Esophagus squamous epithelium (tissue), 5 donors: ENCODE measurements at regions not wholly inside any gene's neighbourhood (a gene's known extent, or its start where the extent isn't known, plus 50 kb on each side); places are given as distances from the start of the nearest gene placed in this dataset.

Experiments
- DNase-seq: peaks from one replicate; lab custom pipeline; 2025; lab: John Stamatoyannopoulos, UW
- H3K27ac ChIP-seq, 4 donors: fragments of 200-600 bp; sonication (generic); one replicate each; pipeline ENCODE4 v1.5.1; 2016 to 2019; ENCODE audit warnings: mild to moderate bottlenecking in 1 of 4
- H3K27me3 ChIP-seq, 4 donors: fragments of 200-600 bp; sonication (generic); 1 replicate in 3 of 4; 2 replicates in 1 of 4; pipeline versions ENCODE4 v1.5.1 to v1.6.0; 2017 to 2021; ENCODE audit warnings: antibody characterized with exemption in 1 of 4
- H3K36me3 ChIP-seq, 3 donors: fragments of 200-600 bp; sonication (generic); one replicate each; pipeline ENCODE4 v1.5.1; 2016 to 2019
- H3K4me1 ChIP-seq, 3 donors: fragments of 200-600 bp; sonication (generic); one replicate each; pipeline ENCODE4 v1.5.1; 2017 to 2019
- H3K4me3 ChIP-seq, 4 donors: fragments of 200-600 bp; sonication (generic); 1 replicate in 3 of 4; 2 replicates in 1 of 4; pipeline ENCODE4 v1.5.1; 2016 to 2019; ENCODE audit warnings: mild to moderate bottlenecking in 2 of 4, moderate library complexity in 1 of 4
- H3K9me3 ChIP-seq, 3 donors: fragments of 200-600 bp; sonication (generic); one replicate each; pipeline ENCODE4 v1.5.1; 2016 to 2019
- CTCF ChIP-seq, 6 experiments: fragments of 450-650 bp in 4 of 6; fragments of 200-600 bp in 2 of 6; sonication (generic) in 2 of 6; IDR thresholded peaks; one replicate each; pipeline ENCODE4 v1.5.1; 2016 to 2019; ENCODE audit warnings: antibody characterized with exemption in 6 of 6, mild to moderate bottlenecking in 4 of 6, moderate library complexity in 4 of 6
- POLR2A ChIP-seq, 4 donors: fragments of 450-650 bp; IDR thresholded peaks; one replicate each; pipeline ENCODE4 v1.6.1; 2017; ENCODE audit warnings: antibody characterized with exemption in 4 of 4, mild to moderate bottlenecking in 4 of 4, moderate library complexity in 3 of 4
- WGBS, 2 donors: methylation state at CpG; one replicate each; pipeline ENCODE4 v1.1.5; 2018; 5-methylcytosine and 5-hydroxymethylcytosine counted together
- intact Hi-C: fragments of 100-400 bp; cut with DNase I; formaldehyde crosslinking; loops from one replicate; pipeline ENCODE4 v1.15.0; 2022
- donor health status: DM: yes; HTN: yes; CAD: no.

DNA sequence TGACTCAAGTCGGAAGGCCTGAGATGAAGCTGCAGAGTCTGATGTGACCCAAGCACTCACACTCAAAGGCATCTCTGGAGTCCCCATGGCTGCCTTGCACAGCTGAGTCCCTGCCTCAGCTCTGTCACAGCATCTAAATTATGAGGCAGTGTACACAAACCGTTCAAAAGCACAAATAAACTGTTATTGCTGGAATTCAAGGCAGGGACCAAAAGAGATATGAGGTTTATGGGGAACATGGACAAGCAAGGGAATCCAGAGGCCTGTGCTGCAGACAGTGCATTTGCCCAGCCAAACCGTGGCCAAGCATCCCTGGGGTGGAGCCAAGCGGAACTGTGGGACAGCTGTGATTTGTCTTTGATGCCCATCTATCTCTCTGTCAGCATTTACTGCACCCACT, 91.3 kb downstream of the RPS29 start:
- Histone ChIP-seq H3K9me3 (no peaks in the 10 kb centered on the region), H3K27me3 (peaks cover 0 to 24% (median 0%) of the 10 kb centered on the region in 4 donors), H3K4me3 (no peak overlapping the region), H3K27ac (no peak overlapping the region), H3K4me1 (no peaks in the 10 kb centered on the region), H3K36me3 (no peaks in the 10 kb centered on the region)
- no peak for DNase-seq
- intact Hi-C loops, result no loop called here
- 69 to 70% methylated on average over 4 of the region's 4 CpGs for WGBS, 2 donors
- no peak for TF ChIP-seq CTCF (IDR thresholded peaks at IDR 0.05)

DNA sequence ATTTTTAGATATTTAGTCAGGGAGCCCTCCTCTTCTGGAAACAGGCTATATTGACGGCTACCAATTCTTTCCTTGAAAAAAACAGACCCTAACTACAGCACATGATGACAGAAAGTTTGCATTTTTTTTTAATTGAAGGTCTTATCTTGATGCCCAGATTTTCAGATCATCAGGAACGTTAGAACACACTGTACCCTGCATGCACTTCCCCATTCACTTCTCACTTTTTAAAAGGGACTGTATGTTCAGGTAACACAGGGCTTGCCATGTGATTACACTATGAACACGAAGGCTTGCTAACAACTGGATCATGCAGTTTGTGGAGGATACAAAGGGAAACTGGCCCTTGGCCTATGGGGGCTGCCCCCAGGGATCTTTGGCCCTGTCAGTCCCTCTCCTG, 92.6 kb downstream of the RPS29 start:
- DNase-seq, result no peak
- Histone ChIP-seq H3K9me3 (no peaks in the 10 kb centered on the region), H3K27ac (no peak overlapping the region), H3K36me3 (no peaks in the 10 kb centered on the region), H3K4me1 (no peaks in the 10 kb centered on the region), H3K27me3 (peaks cover 0 to 19% (median 0%) of the 10 kb centered on the region in 4 donors), H3K4me3 (no peak overlapping the region)
- WGBS, 2 donors, result 27 to 42% methylated on average over 3 of the region's 3 CpGs
- TF ChIP-seq CTCF (IDR thresholded peaks at IDR 0.05) (no peak), POLR2A (IDR thresholded peaks at IDR 0.05) (no peak)
- intact Hi-C loops, result no loop called here

DNA sequence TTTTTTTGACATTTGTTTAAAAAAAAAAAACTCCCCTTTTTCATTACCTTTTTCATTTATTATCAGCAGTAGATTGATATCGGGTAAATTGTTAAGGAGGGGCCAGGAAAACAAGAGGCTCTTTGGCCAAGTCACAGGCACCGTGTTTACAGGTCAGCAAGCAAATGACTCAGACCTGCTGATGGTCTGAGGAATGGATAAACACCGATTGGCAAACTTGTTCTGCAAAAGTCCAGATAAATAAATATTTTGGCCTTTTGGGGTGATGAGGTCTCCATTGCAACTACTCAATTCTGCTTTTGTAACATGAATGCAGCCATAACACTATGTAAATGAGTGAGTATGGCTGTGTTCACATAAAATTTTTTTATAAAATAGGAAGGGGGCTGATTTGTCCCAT, 94.0 kb downstream of the RPS29 start:
- Histone ChIP-seq H3K9me3 (no peaks in the 10 kb centered on the region), H3K4me3 (no peak overlapping the region), H3K4me1 (no peaks in the 10 kb centered on the region), H3K27ac (no peak overlapping the region), H3K27me3 (peaks cover 0 to 16% (median 0%) of the 10 kb centered on the region in 4 donors), H3K36me3 (no peaks in the 10 kb centered on the region)
- no peak for DNase-seq
- intact Hi-C loops, result no loop called here
- no peak for TF ChIP-seq POLR2A (IDR thresholded peaks at IDR 0.05)
- no peak for TF ChIP-seq CTCF (IDR thresholded peaks at IDR 0.05)
- WGBS, 2 donors, result 53 to 59% methylated on average over 3 of the region's 3 CpGs

DNA sequence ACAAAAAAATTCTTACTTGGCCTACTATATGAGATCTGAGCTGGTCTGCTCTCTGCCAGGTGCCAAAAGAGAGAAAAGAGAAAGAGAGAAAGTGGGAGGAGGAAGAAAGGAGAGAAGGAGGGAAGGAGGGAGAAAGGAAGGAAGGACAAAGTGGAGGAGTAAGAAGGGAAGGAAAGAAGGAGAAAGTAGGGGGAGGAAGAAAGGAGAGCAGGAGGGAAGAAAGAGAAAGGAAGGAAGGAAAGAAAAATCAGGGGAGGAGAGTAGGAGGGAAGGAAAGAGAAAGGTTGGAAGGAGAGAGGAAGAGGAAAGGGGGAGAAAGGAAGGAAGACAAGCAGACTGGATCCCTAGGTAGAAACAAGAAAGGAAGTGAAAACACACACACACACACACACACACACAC, 96.8 kb downstream of the RPS29 start:
- no peak for DNase-seq
- Histone ChIP-seq H3K27ac (no peak overlapping the region), H3K27me3 (peaks cover 0 to 16% (median 0%) of the 10 kb centered on the region in 4 donors), H3K4me1 (no peaks in the 10 kb centered on the region), H3K9me3 (no peaks in the 10 kb centered on the region), H3K36me3 (no peaks in the 10 kb centered on the region), H3K4me3 (no peak overlapping the region)
- intact Hi-C loops, result no loop called here
- TF ChIP-seq POLR2A (IDR thresholded peaks at IDR 0.05) (no peak), CTCF (IDR thresholded peaks at IDR 0.05) (no peak)

DNA sequence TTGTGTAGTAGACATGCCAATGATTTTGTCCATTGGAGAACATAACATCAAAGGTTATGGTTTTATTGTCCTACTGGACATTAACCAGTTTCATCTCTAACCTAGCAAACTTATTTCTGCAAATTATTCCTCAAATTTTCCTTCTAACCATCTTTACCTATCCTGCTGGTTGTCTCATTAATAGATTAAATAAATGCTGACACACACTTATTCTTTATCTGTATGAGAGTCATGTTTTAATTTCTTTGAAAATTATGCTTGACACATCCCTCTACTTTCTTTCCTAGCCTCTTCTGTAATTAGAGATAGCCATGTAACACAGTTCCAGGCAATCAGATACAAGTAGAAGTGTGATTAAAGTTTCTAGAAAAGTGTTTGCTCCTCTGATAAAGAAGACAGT, 98.9 kb downstream of the RPS29 start:
- Histone ChIP-seq H3K36me3 (no peaks in the 10 kb centered on the region), H3K27ac (no peak overlapping the region), H3K4me1 (no peaks in the 10 kb centered on the region), H3K9me3 (no peaks in the 10 kb centered on the region), H3K4me3 (no peak overlapping the region), H3K27me3 (peaks cover 0 to 7% (median 0%) of the 10 kb centered on the region in 4 donors)
- DNase-seq, result no peak
- TF ChIP-seq POLR2A (IDR thresholded peaks at IDR 0.05) (no peak), CTCF (IDR thresholded peaks at IDR 0.05) (no peak)
- intact Hi-C loops, result no loop called here
